ENCODE measurements at regions not wholly inside any gene's neighbourhood (a gene's known extent, or its start where the extent isn't known, plus 50 kb on each side); places are given as distances from the start of the nearest gene placed in this dataset.

DNA sequence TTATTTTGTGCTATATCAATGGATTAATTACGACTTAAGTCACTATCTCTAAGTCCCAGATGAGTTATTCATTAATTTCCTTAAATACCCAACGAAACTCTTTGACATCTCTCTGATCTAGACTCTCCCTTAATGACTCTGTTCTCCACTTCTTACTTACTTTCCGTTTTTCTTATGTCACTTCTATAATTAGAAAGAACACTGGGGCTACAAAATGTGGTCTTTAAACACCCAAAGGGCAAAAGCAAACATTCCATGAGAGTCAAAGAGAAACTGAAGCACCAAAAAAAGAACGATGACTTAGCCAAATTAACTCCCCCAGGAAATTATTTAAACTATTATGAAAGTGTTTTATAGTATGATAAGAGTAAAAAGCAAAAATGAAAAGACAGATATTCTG is 166.4 kb upstream of the UBE2E2 start:
- CTCF ChIA-PET (ENCODE audit: low intra/inter-chr PET ratio) = no interaction called here
- 0% methylated on average over 4 of the region's 4 CpGs for WGBS (ENCODE audit: insufficient coverage, low coverage, missing lambda C conversion rate)
- TF ChIP-seq ZNF695 (CRISPR knock-in tag; IDR thresholded peaks at IDR 0.05) (no peak), DDX20 (tag; IDR thresholded peaks at IDR 0.05; ENCODE audit: low read depth) (no peak), ZNF224 (CRISPR knock-in tag; IDR thresholded peaks at IDR 0.05) (no peak), CBX5 (IDR thresholded peaks at IDR 0.05; ENCODE audit: borderline replicate concordance, low read depth) (no peak), ETV6 (IDR thresholded peaks at IDR 0.05; ENCODE audit: borderline replicate concordance in 1 of 2, low read depth in 2 of 2, low read length in 1 of 2) (no peak), ETV6 (CRISPR knock-in tag; IDR thresholded peaks at IDR 0.05; ENCODE audit: borderline replicate concordance) (no peak), ZNF561 (CRISPR knock-in tag; conservative IDR thresholded peaks at IDR 0.05) (no peak), TAF1 (IDR thresholded peaks at IDR 0.05; ENCODE audit: control insufficient read depth, extremely low read depth, insufficient read depth, low read length, severe bottlenecking) (no peak), ILK (tag; IDR thresholded peaks at IDR 0.05; ENCODE audit: borderline replicate concordance, low read depth) (no peak), SIN3B (IDR thresholded peaks at IDR 0.05; ENCODE audit: low read depth) (no peak), SAFB2 (IDR thresholded peaks at IDR 0.05; ENCODE audit: borderline replicate concordance, low read depth, low read length, severe bottlenecking) (no peak), HMG20B (CRISPR knock-in tag; IDR thresholded peaks at IDR 0.05) (no peak), SP2 (IDR thresholded peaks at IDR 0.05; ENCODE audit: extremely low read depth, low read depth, low read length, poor library complexity, severe bottlenecking) (no peak)
- TF ChIP-seq, protein P1, sequence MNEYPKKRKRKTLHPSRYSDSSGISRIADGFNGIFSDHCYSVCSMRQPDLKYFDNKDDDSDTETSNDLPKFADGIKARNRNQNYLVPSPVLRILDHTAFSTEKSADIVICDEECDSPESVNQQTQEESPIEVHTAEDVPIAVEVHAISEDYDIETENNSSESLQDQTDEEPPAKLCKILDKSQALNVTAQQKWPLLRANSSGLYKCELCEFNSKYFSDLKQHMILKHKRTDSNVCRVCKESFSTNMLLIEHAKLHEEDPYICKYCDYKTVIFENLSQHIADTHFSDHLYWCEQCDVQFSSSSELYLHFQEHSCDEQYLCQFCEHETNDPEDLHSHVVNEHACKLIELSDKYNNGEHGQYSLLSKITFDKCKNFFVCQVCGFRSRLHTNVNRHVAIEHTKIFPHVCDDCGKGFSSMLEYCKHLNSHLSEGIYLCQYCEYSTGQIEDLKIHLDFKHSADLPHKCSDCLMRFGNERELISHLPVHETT (CRISPR knock-in tag; conservative IDR thresholded peaks at IDR 0.05 in 1 of 2, IDR thresholded peaks at IDR 0.05 in 1 of 2) = no peak
- TF ChIP-seq, protein P2, sequence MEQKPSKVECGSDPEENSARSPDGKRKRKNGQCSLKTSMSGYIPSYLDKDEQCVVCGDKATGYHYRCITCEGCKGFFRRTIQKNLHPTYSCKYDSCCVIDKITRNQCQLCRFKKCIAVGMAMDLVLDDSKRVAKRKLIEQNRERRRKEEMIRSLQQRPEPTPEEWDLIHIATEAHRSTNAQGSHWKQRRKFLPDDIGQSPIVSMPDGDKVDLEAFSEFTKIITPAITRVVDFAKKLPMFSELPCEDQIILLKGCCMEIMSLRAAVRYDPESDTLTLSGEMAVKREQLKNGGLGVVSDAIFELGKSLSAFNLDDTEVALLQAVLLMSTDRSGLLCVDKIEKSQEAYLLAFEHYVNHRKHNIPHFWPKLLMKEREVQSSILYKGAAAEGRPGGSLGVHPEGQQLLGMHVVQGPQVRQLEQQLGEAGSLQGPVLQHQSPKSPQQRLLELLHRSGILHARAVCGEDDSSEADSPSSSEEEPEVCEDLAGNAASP (IDR thresholded peaks at IDR 0.05) = no peak
- TF ChIP-seq, protein P3, sequence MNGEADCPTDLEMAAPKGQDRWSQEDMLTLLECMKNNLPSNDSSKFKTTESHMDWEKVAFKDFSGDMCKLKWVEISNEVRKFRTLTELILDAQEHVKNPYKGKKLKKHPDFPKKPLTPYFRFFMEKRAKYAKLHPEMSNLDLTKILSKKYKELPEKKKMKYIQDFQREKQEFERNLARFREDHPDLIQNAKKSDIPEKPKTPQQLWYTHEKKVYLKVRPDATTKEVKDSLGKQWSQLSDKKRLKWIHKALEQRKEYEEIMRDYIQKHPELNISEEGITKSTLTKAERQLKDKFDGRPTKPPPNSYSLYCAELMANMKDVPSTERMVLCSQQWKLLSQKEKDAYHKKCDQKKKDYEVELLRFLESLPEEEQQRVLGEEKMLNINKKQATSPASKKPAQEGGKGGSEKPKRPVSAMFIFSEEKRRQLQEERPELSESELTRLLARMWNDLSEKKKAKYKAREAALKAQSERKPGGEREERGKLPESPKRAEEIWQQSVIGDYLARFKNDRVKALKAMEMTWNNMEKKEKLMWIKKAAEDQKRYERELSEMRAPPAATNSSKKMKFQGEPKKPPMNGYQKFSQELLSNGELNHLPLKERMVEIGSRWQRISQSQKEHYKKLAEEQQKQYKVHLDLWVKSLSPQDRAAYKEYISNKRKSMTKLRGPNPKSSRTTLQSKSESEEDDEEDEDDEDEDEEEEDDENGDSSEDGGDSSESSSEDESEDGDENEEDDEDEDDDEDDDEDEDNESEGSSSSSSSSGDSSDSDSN (IDR thresholded peaks at IDR 0.05; ENCODE audit: borderline replicate concordance in 1 of 2, low read depth in 2 of 2, low read length in 2 of 2) = no peak
- Histone ChIP-seq H3K4me1 (replicated peaks in 1 of 2; ENCODE audit: control insufficient read depth in 2 of 2, insufficient read depth in 2 of 2, low read length in 2 of 2) (no peaks in the 10 kb centered on the region), H4K20me1 (replicated peaks; ENCODE audit: control insufficient read depth, insufficient read depth, low read length) (no peaks in the 10 kb centered on the region), H3K4me2 (ENCODE audit: insufficient read depth, low read length) (no peak overlapping the region), H3K4me3 (no peak overlapping the region), H3K9me3 (replicated peaks; ENCODE audit: control insufficient read depth, insufficient read depth, low read depth, low read length) (peaks cover 5% of the 10 kb centered on the region; the same call in 1 of the 2 replicates), H3K9me1 (ENCODE audit: control insufficient read depth, insufficient read depth, low read length) (no peaks in the 10 kb centered on the region), H3K79me2 (ENCODE audit: control insufficient read depth, insufficient read depth, low read length) (no peaks in the 10 kb centered on the region), H3K27ac (ENCODE audit: extremely low read depth, low read depth, low read length) (no peak overlapping the region), H3K27me3 (ENCODE audit: control insufficient read depth in 2 of 2, insufficient read depth in 2 of 2, low read length in 2 of 2) (no peaks in the 10 kb centered on the region), H3K9ac (ENCODE audit: insufficient read depth in 1 of 2, low read depth in 2 of 2, low read length in 2 of 2) (no peak overlapping the region), H2AFZ (ENCODE audit: low read depth, low read length) (no peak overlapping the region), H3K36me3 (ENCODE audit: control insufficient read depth, insufficient read depth, low read length) (no peaks in the 10 kb centered on the region)
- ATAC-seq (no peak), DNase-seq (ENCODE audit: extremely low read depth in 1 of 4, low spot score in 3 of 4) (no peak), FAIRE-seq (no peak)
- intact Hi-C loops (cut with micrococcal nuclease) (no loop called here), in situ Hi-C loops (cut with MboI) (no loop called here)
- POLR2A ChIA-PET = no interaction called here
- no TSS peak for BruUV-seq (replicated peaks)
